Left renal pelvis (tissue), 4 donors: ENCODE measurements at regions not wholly inside any gene's neighbourhood (a gene's known extent, or its start where the extent isn't known, plus 50 kb on each side); places are given as distances from the start of the nearest gene placed in this dataset.
"Not testable (repeated sequence)": the region's sequence is repeated elsewhere in the genome, so short reads cannot be mapped to it uniquely, and the experiment has no call there.

Source experiments
- DNase-seq, 4 donors: peaks; one replicate each; pipeline ENCODE4 v3.0.0-alpha.2; 2013; ENCODE audit warnings: low read depth in 4 of 4, low spot score in 3 of 4

- DNase-seq, result not testable (repeated sequence)
Measured at GRCh38 chr1:148432318-148432717, 50.8 kb downstream of the PPIAL4G start.

GRCh38 chr1:148429856-148430255 is 53.2 kb downstream of the PPIAL4G start:
- DNase-seq, result not testable (repeated sequence)

DNA sequence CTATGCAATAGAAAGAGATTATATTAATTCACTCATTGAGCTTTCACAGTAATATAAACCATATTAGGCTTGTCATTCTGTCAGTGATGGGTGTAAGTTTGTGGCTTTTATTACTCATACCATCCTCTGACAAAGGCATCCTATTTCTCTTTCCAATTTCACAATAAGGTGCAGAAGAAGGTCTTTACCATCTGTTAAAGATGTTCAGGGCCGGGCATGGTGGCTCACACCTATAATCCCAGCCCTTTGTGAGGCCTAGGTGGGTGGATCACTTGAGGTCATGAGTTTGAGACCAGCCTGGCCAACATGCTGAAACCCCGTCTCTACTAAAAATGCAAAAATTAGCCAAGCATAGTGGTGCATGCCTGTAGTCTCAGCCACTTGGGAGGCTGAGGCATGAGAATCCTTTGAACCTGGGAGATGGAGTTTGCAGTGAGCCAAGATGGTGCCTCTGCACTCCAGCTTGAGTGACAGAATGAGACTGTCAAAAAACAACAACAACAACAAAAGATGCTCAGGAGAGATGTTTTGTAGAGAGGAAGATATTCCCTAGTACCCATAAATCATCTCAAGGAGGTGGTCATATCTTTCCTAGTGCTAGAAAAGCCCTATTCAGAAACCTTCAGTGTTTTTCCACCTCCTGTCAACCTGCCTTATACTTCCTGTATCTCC is 56.0 kb downstream of the PPIAL4G start:
- not testable (repeated sequence) for DNase-seq

DNA sequence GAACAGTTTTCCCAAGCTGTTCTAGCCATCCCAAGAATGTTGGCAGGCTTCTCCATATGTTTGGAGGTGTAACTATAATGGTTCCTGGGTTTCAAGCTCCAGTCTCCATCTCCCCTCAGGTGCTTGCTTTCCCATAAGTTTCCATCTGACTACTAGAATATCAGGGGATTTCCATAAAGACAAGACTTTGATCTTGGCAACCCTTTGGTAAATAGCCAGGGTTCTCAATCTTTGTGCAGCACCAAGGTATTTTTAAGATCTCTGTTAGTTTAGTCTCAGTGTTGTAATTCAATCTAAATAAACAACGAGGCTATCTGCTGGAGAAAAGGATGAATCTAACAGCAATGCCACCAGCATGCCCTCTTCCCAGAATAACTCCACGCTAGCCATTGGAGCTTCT is 56.7 kb downstream of the PPIAL4G start:
- DNase-seq, result not testable (repeated sequence)

DNA sequence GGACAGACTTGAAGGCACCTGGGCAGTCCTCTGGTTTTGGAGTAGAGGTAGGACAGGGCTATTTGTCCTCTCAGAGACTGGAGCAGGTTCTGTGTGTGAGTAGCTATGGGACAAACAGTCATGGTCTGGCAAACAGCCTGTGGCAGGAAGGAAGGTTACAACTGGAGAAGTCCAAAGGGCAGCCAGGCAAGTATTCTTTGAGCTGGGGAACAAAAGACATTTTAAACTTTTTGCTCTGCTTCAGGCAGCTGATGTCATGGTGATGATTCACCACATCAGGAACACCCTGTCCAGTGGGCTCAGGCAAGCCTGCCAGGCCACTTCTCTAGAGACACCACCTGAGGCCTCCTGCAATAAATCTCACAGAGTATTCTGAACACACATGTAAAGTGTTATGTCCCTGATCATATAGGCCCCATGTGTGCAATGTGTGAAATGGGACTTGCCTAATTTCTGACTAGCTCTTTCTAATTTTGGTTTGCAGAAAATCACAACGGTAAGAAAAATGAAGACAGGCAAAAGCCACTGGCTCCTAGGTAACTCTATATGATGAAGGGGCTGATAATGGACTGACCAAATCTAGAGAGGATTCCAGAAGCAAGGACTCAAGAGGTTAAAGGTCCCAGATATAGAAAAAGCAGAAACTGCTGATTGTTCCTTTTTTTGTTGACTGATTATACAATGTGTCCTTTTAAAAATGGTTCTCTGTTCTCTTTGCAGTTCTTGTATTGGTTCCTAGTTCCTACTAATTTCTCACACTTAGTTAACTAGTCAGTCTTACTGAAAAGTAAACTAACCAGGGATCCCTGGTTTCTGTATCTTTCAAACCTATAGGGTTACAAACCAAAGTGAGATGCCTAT is 58.7 kb downstream of the PPIAL4G start:
- not testable (repeated sequence) for DNase-seq

DNA sequence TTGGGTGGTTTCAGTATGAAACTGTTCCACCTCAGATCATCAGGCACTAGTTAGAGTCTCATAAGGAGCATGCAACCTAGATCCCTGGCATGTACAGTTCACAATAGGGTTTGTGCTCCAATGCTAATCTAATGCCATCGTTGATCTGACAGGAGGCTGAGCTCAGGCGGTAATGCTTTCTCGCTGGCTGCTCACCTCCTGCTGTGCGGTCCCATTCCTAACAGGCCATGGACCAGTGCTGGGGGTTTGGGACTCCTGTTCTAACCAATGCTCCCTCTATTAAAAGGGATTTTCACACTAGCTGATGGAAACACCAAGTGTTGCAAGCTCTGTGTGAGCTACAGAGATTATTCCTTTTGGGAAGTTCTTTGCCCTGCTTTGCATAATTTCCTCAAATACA is 60.2 kb downstream of the PPIAL4G start:
- DNase-seq, result not testable (repeated sequence)

GRCh38 chr1:148417241-148417640 is 65.9 kb downstream of the PPIAL4G start:
- not testable (repeated sequence) for DNase-seq

DNA sequence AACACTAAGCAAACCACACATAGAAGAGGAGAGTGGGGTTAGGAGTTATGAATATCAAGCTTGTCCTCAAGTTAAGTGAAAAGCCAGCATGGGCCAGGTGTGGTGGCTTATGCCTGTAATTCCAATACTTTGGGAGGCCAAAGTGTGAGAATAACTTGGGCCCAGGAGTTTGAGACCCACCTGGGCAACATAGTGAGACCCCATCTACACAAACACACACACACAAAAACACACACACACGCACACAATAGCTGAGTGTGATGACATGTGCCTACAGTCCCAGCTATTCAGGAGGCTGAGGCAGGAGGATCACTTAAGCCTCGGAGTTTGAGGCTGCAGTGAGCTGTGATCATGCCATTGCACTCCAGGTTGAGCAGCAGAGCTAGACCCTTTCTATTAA is 69.7 kb downstream of the PPIAL4G start:
- not testable (repeated sequence) for DNase-seq

GRCh38 chr1:148404786-148405568 is 78.1 kb downstream of the PPIAL4G start:
- DNase-seq, result not testable (repeated sequence)

DNA sequence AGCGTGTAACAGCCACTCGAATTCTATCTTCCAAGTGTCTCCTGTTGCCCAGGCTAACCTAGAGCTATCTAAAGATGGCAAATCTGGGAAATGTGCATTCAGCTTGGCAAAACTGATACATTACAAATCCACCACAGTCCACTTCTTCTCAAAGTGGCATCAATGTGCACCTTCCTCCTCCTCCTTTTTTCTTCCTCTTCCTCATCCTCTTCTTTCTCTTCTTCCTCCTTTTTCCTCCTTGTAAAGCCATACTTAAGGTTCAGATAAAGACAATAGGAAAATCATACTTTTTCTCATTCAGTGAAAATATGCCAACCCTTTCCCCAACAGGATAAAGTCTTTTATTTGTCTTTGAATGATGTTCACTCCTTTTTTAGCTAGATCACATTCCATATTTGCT is 79.2 kb downstream of the PPIAL4G start:
- not testable (repeated sequence) for DNase-seq

GRCh38 chr1:148403085-148403456 is 80.0 kb downstream of the PPIAL4G start:
- not testable (repeated sequence) for DNase-seq

- DNase-seq, result peak in 1 of 4 donors; percentile 29
Measured at GRCh38 chr1:148402152-148403084, 80.7 kb downstream of the PPIAL4G start.

DNA sequence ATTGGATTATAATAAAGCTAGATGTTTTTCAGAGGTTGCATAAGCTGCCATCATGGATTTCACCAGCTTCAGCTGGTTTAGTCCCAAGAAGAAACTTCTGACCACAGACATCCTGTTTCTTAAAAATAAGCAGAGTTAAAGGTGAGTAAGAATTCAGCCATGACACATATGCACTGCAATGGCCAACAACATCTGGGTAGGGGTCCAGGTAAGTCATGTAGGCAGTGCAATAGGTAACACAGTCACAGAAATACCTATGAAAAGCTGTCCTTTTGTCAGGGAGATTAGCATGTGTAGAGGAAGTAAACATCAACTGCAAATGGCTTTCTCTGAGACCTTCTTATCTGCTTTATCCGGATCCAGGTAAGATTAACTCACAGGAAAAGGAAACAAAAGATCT is 85.6 kb downstream of the PPIAL4G start:
- not testable (repeated sequence) for DNase-seq

DNA sequence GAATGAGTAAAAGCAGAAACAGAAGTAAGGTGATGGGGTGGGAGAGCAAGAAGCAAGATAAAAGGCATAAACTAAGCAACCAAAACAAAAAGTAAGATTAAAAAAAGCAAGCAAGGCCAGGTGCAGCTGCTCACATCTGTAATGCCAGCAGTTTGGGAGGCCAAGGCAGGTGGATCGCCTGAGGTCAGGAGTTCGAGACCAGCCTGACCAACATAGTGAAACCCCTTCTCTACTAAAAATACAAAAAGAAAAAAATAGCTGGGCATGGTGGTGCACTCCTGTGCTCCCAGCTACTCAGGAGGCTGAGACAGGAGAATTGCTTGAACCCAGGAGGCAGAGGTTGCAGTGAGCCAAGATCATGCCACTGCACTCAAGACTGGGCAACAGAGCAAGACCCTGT is 90.6 kb downstream of the PPIAL4G start:
- DNase-seq, result not testable (repeated sequence)

DNA sequence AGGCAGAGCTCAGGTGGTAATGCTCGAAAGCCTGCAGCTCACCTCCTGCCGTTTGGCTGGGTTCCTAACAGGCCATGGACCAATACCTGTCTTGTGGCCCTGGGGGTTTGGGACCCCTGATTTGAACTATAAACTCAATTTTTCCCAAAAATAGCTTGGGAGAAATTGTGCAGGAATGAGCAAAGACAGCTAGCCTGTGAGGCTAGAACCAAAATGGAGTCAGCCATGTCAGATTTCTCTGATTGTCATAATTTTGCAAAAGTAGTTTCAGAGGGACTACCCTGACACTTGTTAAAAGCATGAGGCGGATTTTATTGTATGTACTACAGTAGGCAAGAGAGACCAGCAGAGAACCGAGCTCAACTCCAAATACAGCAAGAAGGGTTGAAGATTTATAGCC is 91.8 kb downstream of the PPIAL4G start:
- DNase-seq, result not testable (repeated sequence)

DNA sequence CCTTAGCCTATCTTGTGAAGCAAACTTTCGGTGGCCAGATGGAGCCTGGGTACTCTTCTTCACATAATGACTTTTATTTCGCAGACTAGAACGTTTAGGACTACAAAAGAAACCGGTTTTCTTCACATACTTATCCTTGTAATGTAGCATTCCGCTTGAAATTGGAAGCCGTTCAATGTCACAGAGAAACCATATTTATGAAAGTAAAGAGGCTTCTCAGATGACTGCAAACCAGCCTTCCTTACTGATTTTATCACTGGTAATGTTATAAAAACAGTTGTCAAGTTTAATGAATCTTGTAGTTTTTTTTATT is 94.1 kb downstream of the PPIAL4G start:
- no peak for DNase-seq

DNA sequence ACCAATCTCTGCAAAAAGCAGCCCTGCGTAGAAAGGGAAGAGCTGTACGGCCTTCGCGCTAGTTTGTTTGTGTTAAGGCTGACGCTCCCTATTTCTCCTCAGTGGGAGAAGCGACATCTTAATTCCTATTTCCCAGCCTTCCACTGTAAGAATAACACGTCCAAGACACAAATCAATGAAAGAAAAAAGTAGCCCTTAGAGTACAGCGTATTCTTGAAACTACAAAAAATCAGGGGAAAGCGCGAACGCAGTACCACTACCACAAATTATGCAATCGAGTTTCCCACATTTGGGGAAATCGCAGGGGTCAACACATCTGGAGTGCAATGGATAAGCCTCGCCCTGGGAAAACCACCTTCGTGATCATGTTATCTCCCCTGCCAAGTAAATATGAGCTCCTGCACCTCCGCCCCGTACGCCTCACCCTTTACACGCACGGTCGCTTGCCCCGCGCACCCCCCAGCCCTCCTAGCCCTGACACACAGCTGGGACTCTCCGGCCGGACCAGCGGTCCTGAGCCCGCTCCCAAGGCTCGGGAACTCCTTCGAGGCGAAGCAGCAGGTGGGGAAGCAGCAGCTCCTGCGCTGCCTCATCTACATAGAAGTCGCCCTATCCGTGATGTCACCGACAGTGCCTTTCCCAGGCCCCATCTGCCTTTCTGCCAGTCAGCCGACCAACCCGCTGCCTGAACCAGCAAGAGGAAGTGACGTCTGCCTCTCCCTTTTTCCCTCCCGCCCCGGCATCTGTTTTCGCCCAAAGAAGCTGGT is 94.7 kb downstream of the PPIAL4G start:
- peak; percentile 76 to 87 (median 82) for DNase-seq

GRCh38 chr1:148387949-148388259 is 95.2 kb downstream of the PPIAL4G start:
- DNase-seq, result not testable (repeated sequence)

- DNase-seq, result not testable (repeated sequence)
Measured at GRCh38 chr1:148387122-148387948, 95.8 kb downstream of the PPIAL4G start.
